ENCODE measurements at regions not wholly inside any gene's neighbourhood (a gene's known extent, or its start where the extent isn't known, plus 50 kb on each side); places are given as distances from the start of the nearest gene placed in this dataset.

DNA sequence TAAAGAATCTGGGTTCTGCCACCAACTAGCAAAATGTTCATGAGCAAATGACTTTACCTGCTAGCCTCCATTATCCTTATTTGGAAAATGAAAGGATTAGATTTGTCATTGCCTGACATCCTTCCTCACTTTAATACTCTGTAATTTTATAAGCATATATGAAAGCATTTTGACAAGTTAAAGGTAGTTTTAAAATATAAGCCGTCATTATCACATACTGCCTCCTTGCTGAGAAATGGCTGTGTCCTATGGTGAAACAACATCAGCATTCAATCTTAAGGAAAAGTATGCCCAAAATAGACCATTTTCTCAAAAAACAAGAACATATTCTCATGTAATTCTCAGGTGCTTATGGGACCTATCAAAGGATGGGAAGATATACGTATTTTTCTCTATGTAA, 461.2 kb downstream of the SUCLG1 start:
- no peak for TF ChIP-seq ZNF341 (tag by site-specific recombination; IDR thresholded peaks at IDR 0.05; ENCODE audit: low read depth)
- H3K4me3 ChIP-seq (ENCODE audit: low read depth, low read length), result no peak overlapping the region
- H3K27ac ChIP-seq (ENCODE audit: extremely low read depth, low read depth, low read length), result no peak overlapping the region
- H3K4me1 ChIP-seq (ENCODE audit: control insufficient read depth, insufficient read depth, low read length), result no peaks in the 10 kb centered on the region
- H3K9me3 ChIP-seq (ENCODE audit: control insufficient read depth, insufficient read depth, low read depth, low read length), result no peaks in the 10 kb centered on the region
- no peaks in the 10 kb centered on the region for H3K36me3 ChIP-seq (ENCODE audit: control insufficient read depth in 2 of 2, insufficient read depth in 1 of 2, low read length in 2 of 2)
- ChIA-PET POLR2A (no interaction called here), CTCF (no interaction called here)

DNA sequence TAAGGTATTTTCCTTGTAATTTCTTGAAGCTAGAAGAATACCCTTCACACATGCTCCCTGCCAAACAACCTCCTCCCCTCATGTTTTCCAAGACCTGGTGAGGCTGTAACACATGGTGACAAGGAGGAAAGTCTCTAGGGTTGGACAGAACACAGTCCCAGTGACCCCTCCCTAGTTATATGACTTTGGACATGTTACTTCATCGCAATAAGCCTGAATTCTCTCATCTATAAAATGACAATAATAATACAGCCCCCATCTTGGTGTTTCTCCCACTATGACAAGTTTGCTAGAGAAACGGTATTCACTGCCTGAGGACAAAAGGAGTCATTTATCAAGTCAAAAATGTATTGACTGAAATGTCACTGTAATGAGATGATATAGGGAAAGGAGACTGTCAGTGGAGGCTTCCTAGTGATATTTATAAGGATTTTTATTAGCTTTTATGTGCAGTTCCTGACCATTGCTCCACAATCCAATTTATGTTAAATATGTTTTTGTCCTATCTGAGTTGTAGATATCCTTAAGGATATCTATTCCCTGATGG, 464.4 kb downstream of the SUCLG1 start:
- Histone ChIP-seq H3K27ac (ENCODE audit: extremely low read depth, low read depth, low read length) (no peak overlapping the region), H3K4me1 (ENCODE audit: control insufficient read depth, insufficient read depth, low read length) (0 out of 2 replicates have a peak, but pooled peaks cover 5% of the 10 kb centered on the region), H3K4me3 (ENCODE audit: low read depth, low read length) (no peak overlapping the region), H3K9me3 (ENCODE audit: control insufficient read depth, insufficient read depth, low read depth, low read length) (no peaks in the 10 kb centered on the region), H3K36me3 (ENCODE audit: control insufficient read depth in 2 of 2, insufficient read depth in 1 of 2, low read length in 2 of 2) (no peaks in the 10 kb centered on the region)
- ChIA-PET CTCF (interaction anchor here (1.0 kb wide), 1 partner anchor 28 kb away, joined by 3 read pairs; no protein-coding TSS in a partner anchor), POLR2A (no interaction called here)
- TF ChIP-seq ZFP41 (tag by site-specific recombination; IDR thresholded peaks at IDR 0.05; ENCODE audit: borderline replicate concordance) (no peak), EGR2 (tag by site-specific recombination; IDR thresholded peaks at IDR 0.05; ENCODE audit: low read depth) (no peak), GLI4 (tag by site-specific recombination; IDR thresholded peaks at IDR 0.05) (no peak), ZNF621 (tag by site-specific recombination; IDR thresholded peaks at IDR 0.05) (no peak), ZNF366 (tag by site-specific recombination; conservative IDR thresholded peaks at IDR 0.05) (no peak), ZNF837 (tag by site-specific recombination; IDR thresholded peaks at IDR 0.05) (no peak), ZNF768 (tag by site-specific recombination; IDR thresholded peaks at IDR 0.05) (no peak), ZNF138 (tag by site-specific recombination; IDR thresholded peaks at IDR 0.05; ENCODE audit: borderline replicate concordance) (no peak), SP2 (tag by site-specific recombination; IDR thresholded peaks at IDR 0.05) (no peak)
- TF ChIP-seq, protein P1, sequence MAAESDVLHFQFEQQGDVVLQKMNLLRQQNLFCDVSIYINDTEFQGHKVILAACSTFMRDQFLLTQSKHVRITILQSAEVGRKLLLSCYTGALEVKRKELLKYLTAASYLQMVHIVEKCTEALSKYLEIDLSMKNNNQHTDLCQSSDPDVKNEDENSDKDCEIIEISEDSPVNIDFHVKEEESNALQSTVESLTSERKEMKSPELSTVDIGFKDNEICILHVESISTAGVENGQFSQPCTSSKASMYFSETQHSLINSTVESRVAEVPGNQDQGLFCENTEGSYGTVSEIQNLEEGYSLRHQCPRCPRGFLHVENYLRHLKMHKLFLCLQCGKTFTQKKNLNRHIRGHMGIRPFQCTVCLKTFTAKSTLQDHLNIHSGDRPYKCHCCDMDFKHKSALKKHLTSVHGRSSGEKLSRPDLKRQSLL (tag by site-specific recombination; IDR thresholded peaks at IDR 0.05), result no peak
- TF ChIP-seq, protein P2, sequence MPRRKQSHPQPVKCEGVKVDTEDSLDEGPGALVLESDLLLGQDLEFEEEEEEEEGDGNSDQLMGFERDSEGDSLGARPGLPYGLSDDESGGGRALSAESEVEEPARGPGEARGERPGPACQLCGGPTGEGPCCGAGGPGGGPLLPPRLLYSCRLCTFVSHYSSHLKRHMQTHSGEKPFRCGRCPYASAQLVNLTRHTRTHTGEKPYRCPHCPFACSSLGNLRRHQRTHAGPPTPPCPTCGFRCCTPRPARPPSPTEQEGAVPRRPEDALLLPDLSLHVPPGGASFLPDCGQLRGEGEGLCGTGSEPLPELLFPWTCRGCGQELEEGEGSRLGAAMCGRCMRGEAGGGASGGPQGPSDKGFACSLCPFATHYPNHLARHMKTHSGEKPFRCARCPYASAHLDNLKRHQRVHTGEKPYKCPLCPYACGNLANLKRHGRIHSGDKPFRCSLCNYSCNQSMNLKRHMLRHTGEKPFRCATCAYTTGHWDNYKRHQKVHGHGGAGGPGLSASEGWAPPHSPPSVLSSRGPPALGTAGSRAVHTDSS (tag by site-specific recombination; IDR thresholded peaks at IDR 0.05), result no peak
- TF ChIP-seq, protein P3, sequence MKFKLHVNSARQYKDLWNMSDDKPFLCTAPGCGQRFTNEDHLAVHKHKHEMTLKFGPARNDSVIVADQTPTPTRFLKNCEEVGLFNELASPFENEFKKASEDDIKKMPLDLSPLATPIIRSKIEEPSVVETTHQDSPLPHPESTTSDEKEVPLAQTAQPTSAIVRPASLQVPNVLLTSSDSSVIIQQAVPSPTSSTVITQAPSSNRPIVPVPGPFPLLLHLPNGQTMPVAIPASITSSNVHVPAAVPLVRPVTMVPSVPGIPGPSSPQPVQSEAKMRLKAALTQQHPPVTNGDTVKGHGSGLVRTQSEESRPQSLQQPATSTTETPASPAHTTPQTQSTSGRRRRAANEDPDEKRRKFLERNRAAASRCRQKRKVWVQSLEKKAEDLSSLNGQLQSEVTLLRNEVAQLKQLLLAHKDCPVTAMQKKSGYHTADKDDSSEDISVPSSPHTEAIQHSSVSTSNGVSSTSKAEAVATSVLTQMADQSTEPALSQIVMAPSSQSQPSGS (tag by site-specific recombination; IDR thresholded peaks at IDR 0.05; ENCODE audit: low read depth), result no peak

DNA sequence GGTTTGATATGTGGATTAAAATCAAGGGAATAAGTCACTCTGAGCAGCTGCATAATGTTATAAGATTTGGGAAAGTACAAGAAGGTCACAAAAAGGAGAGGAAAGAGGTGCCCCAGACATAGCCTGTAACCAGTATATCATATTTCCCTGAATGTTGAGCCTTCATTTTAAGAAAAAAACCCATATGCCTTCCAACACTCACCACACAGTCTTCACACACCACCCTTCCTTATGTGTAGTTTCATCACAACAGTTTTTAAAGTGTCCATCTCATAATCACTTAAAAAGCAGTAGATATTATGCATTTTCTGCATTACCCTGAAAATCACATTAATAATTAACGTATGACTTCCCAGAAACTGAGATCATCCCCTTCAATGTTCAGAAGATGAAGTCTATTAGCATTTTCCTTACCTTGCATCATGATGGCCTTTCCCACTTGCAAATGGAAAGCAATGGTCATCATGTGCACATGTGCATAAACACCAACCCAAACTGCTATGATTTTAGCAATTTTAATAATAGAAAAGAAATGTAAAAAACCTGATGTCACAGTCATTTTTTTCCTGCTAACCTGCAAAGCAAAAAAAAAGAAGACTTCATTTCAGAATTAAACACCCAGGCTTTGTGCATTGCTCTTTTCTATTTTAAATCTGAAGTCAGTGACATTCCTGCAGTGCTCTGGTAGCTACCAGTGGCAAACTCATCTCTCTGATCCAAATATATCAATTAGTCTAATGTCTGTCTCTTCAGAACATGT, 465.0 kb downstream of the SUCLG1 start:
- TF ChIP-seq ZBTB48 (tag by site-specific recombination; IDR thresholded peaks at IDR 0.05), result no peak
- TF ChIP-seq, protein P4, sequence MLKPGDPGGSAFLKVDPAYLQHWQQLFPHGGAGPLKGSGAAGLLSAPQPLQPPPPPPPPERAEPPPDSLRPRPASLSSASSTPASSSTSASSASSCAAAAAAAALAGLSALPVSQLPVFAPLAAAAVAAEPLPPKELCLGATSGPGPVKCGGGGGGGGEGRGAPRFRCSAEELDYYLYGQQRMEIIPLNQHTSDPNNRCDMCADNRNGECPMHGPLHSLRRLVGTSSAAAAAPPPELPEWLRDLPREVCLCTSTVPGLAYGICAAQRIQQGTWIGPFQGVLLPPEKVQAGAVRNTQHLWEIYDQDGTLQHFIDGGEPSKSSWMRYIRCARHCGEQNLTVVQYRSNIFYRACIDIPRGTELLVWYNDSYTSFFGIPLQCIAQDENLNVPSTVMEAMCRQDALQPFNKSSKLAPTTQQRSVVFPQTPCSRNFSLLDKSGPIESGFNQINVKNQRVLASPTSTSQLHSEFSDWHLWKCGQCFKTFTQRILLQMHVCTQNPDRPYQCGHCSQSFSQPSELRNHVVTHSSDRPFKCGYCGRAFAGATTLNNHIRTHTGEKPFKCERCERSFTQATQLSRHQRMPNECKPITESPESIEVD (tag by site-specific recombination; IDR thresholded peaks at IDR 0.05), result no peak
- CTCF ChIA-PET, result interaction anchor here (1.0 kb wide), 1 partner anchor 29 kb away, joined by 3 read pairs; no protein-coding TSS in a partner anchor
- no peak overlapping the region for H3K4me3 ChIP-seq (ENCODE audit: low read depth, low read length)
- POLR2A ChIA-PET, result no interaction called here
- no peaks in the 10 kb centered on the region for H3K36me3 ChIP-seq (ENCODE audit: control insufficient read depth in 2 of 2, insufficient read depth in 1 of 2, low read length in 2 of 2)
- H3K9me3 ChIP-seq (ENCODE audit: control insufficient read depth, insufficient read depth, low read depth, low read length), result no peaks in the 10 kb centered on the region
- H3K27ac ChIP-seq (ENCODE audit: extremely low read depth, low read depth, low read length), result no peak overlapping the region
- H3K4me1 ChIP-seq (ENCODE audit: control insufficient read depth, insufficient read depth, low read length), result 0 out of 2 replicates have a peak, but pooled peaks cover 5% of the 10 kb centered on the region

All from HEK293 (cell line).